K562 (cell line): ENCODE measurements at regions not wholly inside any gene's neighbourhood (a gene's known extent, or its start where the extent isn't known, plus 50 kb on each side); places are given as distances from the start of the nearest gene placed in this dataset.

Source experiments
- TF ChIP-seq, protein P1 (sequence below), 3 experiments: IDR thresholded peaks in 2 of 3; conservative IDR thresholded peaks in 1 of 3; 2 replicates each; pipeline ENCODE4 v1.5.1; 2011 to 2012; ENCODE audit warnings: low read length in 3 of 3, mild to moderate bottlenecking in 3 of 3, control low read depth in 2 of 3, improper control_type of control experiment in 1 of 3, inconsistent platforms in 1 of 3, low read depth in 1 of 3, mixed read lengths in 1 of 3, moderate library complexity in 1 of 3; ENCODE audit not compliant: insufficient read depth in 2 of 3
- TF ChIP-seq, protein P2 (sequence below): sonication (generic); formaldehyde crosslinking; IDR thresholded peaks from 2 replicates; pipeline ENCODE4 v1.8.1; 2022; ENCODE audit warnings: missing genetic modification reagents
- TF ChIP-seq, protein P3 (sequence below): fragments of 200-400 bp; formaldehyde crosslinking; IDR thresholded peaks from 2 replicates; pipeline ENCODE4 v1.6.1; 2017; ENCODE audit warnings: mild to moderate bottlenecking, low read depth, low read length, moderate library complexity

DNA sequence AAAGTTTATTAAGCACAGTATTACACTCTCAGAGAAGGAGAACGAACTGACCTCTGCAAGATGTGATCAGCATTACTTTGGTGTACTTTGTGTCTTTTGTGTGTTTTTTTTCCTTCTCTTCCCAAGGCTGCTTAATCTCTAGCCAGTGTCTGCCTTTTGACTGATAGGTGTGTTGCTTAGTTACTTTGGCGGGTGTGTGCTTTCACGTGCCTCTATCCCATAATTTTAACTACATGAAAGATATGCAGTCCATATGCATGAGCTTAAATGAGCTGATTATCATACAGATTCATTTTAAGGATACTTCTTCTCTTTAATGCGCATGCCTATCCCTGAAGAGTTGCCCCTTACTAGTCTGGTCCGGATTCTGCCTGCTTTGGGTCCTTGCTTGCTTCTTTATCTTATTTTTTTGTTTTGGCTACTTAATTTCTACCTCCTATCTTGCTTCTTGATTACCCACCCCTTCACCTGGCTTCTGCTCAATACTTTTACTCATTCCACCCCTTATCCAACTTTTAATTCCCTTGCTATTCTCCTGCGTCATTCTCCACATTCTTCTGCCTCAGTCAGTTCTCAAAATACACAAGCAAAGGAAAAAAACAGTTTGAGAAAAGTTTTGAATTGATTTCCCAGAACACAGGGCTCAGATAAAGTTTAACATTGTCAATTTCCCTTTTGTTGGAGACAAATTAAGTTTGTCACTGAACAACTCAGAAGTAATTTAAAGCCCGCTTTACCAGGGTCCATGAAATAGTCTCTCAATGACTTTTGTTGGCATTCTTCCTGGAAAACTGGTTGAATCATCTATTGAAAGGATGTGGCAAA is 182.0 kb downstream of the TENT5D start:
- TF ChIP-seq, protein P1, sequence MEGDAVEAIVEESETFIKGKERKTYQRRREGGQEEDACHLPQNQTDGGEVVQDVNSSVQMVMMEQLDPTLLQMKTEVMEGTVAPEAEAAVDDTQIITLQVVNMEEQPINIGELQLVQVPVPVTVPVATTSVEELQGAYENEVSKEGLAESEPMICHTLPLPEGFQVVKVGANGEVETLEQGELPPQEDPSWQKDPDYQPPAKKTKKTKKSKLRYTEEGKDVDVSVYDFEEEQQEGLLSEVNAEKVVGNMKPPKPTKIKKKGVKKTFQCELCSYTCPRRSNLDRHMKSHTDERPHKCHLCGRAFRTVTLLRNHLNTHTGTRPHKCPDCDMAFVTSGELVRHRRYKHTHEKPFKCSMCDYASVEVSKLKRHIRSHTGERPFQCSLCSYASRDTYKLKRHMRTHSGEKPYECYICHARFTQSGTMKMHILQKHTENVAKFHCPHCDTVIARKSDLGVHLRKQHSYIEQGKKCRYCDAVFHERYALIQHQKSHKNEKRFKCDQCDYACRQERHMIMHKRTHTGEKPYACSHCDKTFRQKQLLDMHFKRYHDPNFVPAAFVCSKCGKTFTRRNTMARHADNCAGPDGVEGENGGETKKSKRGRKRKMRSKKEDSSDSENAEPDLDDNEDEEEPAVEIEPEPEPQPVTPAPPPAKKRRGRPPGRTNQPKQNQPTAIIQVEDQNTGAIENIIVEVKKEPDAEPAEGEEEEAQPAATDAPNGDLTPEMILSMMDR (IDR thresholded peaks at IDR 0.05 in 2 of 3, conservative IDR thresholded peaks at IDR 0.05 in 1 of 3; ENCODE audit: insufficient read depth in 2 of 3, low read depth in 1 of 3, low read length in 3 of 3), result no peak
- TF ChIP-seq, protein P2, sequence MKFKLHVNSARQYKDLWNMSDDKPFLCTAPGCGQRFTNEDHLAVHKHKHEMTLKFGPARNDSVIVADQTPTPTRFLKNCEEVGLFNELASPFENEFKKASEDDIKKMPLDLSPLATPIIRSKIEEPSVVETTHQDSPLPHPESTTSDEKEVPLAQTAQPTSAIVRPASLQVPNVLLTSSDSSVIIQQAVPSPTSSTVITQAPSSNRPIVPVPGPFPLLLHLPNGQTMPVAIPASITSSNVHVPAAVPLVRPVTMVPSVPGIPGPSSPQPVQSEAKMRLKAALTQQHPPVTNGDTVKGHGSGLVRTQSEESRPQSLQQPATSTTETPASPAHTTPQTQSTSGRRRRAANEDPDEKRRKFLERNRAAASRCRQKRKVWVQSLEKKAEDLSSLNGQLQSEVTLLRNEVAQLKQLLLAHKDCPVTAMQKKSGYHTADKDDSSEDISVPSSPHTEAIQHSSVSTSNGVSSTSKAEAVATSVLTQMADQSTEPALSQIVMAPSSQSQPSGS (CRISPR knock-in tag), result no peak
- TF ChIP-seq, protein P3, sequence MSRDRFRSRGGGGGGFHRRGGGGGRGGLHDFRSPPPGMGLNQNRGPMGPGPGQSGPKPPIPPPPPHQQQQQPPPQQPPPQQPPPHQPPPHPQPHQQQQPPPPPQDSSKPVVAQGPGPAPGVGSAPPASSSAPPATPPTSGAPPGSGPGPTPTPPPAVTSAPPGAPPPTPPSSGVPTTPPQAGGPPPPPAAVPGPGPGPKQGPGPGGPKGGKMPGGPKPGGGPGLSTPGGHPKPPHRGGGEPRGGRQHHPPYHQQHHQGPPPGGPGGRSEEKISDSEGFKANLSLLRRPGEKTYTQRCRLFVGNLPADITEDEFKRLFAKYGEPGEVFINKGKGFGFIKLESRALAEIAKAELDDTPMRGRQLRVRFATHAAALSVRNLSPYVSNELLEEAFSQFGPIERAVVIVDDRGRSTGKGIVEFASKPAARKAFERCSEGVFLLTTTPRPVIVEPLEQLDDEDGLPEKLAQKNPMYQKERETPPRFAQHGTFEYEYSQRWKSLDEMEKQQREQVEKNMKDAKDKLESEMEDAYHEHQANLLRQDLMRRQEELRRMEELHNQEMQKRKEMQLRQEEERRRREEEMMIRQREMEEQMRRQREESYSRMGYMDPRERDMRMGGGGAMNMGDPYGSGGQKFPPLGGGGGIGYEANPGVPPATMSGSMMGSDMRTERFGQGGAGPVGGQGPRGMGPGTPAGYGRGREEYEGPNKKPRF, result no peak
